ENCODE measurements at regions not wholly inside any gene's neighbourhood (a gene's known extent, or its start where the extent isn't known, plus 50 kb on each side); places are given as distances from the start of the nearest gene placed in this dataset.
"Not testable (repeated sequence)": the region's sequence is repeated elsewhere in the genome, so short reads cannot be mapped to it uniquely, and the experiment has no call there.

- ChIA-PET POLR2A (no interaction called here), CTCF (interaction anchor here (1.0 kb wide), 1 partner anchor 10 kb away, joined by 3 read pairs; no protein-coding TSS in a partner anchor)
- no peak for TF ChIP-seq CTCF (IDR thresholded peaks at IDR 0.05; ENCODE audit: control extremely low read depth, extremely low read depth, low read depth, missing control alignments)
- no peak for DNase-seq (ENCODE audit: extremely low spot score)
Observed at GRCh38 chr5:36496471-36496870, 109.9 kb upstream of the SLC1A3 start.

- ChIA-PET CTCF (interaction anchor here (1.3 to 4.6 kb wide), 3 partner anchors 86 to 237 kb away, joined by 4 to 20 read pairs (median 4); no protein-coding TSS in a partner anchor), POLR2A (no interaction called here)
- TF ChIP-seq CTCF (IDR thresholded peaks at IDR 0.05; ENCODE audit: control extremely low read depth, extremely low read depth, low read depth, missing control alignments): no peak
- DNase-seq (ENCODE audit: extremely low spot score): no peak
Observed at GRCh38 chr5:36502608-36503007, 103.8 kb upstream of the SLC1A3 start.

- TF ChIP-seq CTCF (IDR thresholded peaks at IDR 0.05; ENCODE audit: control extremely low read depth, extremely low read depth, low read depth, missing control alignments): no peak
- ChIA-PET CTCF (interaction anchor here (0.9 to 5.0 kb wide), 13 partner anchors 8 to 426 kb away, joined by 3 to 30 read pairs (median 5); partner anchors contain the start of gene NADK2), POLR2A (no interaction called here)
- DNase-seq (ENCODE audit: extremely low spot score): no peak
Observed at GRCh38 chr5:36505021-36505420, 101.4 kb upstream of the SLC1A3 start.

- ChIA-PET POLR2A (no interaction called here), CTCF (interaction anchor here (0.6 to 5.0 kb wide), 13 partner anchors 17 to 428 kb away, joined by 3 to 30 read pairs (median 6); partner anchors contain the start of genes NADK2 and RANBP3L)
Observed at GRCh38 chr5:36507332-36507952, 99.0 kb upstream of the SLC1A3 start.

GRCh38 chr5:36508331-36508730 lies 98.1 kb upstream of the SLC1A3 start:
- CTCF ChIA-PET: interaction anchor here (1.0 to 5.0 kb wide), 8 partner anchors 8 to 429 kb away, joined by 3 to 30 read pairs (median 8); partner anchors contain the start of gene NADK2
- DNase-seq (ENCODE audit: extremely low spot score); POLR2A ChIA-PET: not testable (repeated sequence)

More at GRCh38 chr5:36507332-36507952, 99.0 kb upstream of the SLC1A3 start:
- peak; percentile 85 for TF ChIP-seq CTCF (IDR thresholded peaks at IDR 0.05; ENCODE audit: control extremely low read depth, extremely low read depth, low read depth, missing control alignments)
- DNase-seq (ENCODE audit: extremely low spot score): peak; percentile 65

- CTCF ChIA-PET; DNase-seq (ENCODE audit: extremely low spot score); POLR2A ChIA-PET: not testable (repeated sequence)
Observed at GRCh38 chr5:36513647-36514046, 92.8 kb upstream of the SLC1A3 start.

- DNase-seq (ENCODE audit: extremely low spot score): no peak
- POLR2A ChIA-PET: no interaction called here
- TF ChIP-seq CTCF (IDR thresholded peaks at IDR 0.05; ENCODE audit: control extremely low read depth, extremely low read depth, low read depth, missing control alignments): no peak
- CTCF ChIA-PET: interaction anchor here (1.5 kb wide), 2 partner anchors 8 to 441 kb away, joined by 3 read pairs; no protein-coding TSS in a partner anchor
Observed at GRCh38 chr5:36519881-36520280, 86.5 kb upstream of the SLC1A3 start.
